ENCODE measurements at regions not wholly inside any gene's neighbourhood (a gene's known extent, or its start where the extent isn't known, plus 50 kb on each side); places are given as distances from the start of the nearest gene placed in this dataset.

- TF ChIP-seq EGR1 (IDR thresholded peaks at IDR 0.05) (no peak), YY1 (IDR thresholded peaks at IDR 0.05; ENCODE audit: low read depth) (no peak), NFIC (IDR thresholded peaks at IDR 0.05) (no peak), REST (IDR thresholded peaks at IDR 0.05; ENCODE audit: low read depth) (no peak), CEBPB (IDR thresholded peaks at IDR 0.05) (no peak)
Observed at GRCh38 chr6:144493035-144493910, 208.1 kb downstream of the UTRN start.

GRCh38 chr6:144497650-144498049 lies 212.5 kb downstream of the UTRN start:
- TF ChIP-seq MAX (IDR thresholded peaks at IDR 0.05): no peak

- TF ChIP-seq RAD21 (IDR thresholded peaks at IDR 0.05; ENCODE audit: low read depth) (no peak), TCF12 (IDR thresholded peaks at IDR 0.05; ENCODE audit: low read depth) (no peak)
Observed at GRCh38 chr6:144500892-144501291, 215.8 kb downstream of the UTRN start.

GRCh38 chr6:144510859-144511258 lies 225.7 kb downstream of the UTRN start:
- TF ChIP-seq FOXM1 (IDR thresholded peaks at IDR 0.05; ENCODE audit: borderline replicate concordance, low read depth): no peak

GRCh38 chr6:144515761-144516160 lies 230.6 kb downstream of the UTRN start:
- TF ChIP-seq RAD21 (IDR thresholded peaks at IDR 0.05; ENCODE audit: low read depth) (no peak), YY1 (IDR thresholded peaks at IDR 0.05; ENCODE audit: low read depth) (no peak), USF1 (IDR thresholded peaks at IDR 0.05) (no peak), TEAD4 (IDR thresholded peaks at IDR 0.05) (no peak), REST (IDR thresholded peaks at IDR 0.05; ENCODE audit: low read depth) (no peak), TCF12 (IDR thresholded peaks at IDR 0.05; ENCODE audit: low read depth) (no peak), EP300 (IDR thresholded peaks at IDR 0.05; ENCODE audit: borderline replicate concordance) (no peak), FOXM1 (IDR thresholded peaks at IDR 0.05; ENCODE audit: borderline replicate concordance, low read depth) (no peak), NFIC (IDR thresholded peaks at IDR 0.05) (no peak), EGR1 (IDR thresholded peaks at IDR 0.05) (no peak), CREB1 (IDR thresholded peaks at IDR 0.05; ENCODE audit: low read depth) (no peak), MAX (IDR thresholded peaks at IDR 0.05) (no peak), ZBTB7A (IDR thresholded peaks at IDR 0.05; ENCODE audit: low read depth) (no peak), CEBPB (IDR thresholded peaks at IDR 0.05) (no peak), TAF1 (IDR thresholded peaks at IDR 0.05; ENCODE audit: low read depth) (no peak)

GRCh38 chr6:144519426-144519825 lies 234.3 kb downstream of the UTRN start:
- no peak for TF ChIP-seq NFIC (IDR thresholded peaks at IDR 0.05)
- no peak for TF ChIP-seq FOXM1 (IDR thresholded peaks at IDR 0.05; ENCODE audit: borderline replicate concordance, low read depth)
- TF ChIP-seq EP300 (IDR thresholded peaks at IDR 0.05; ENCODE audit: borderline replicate concordance): no peak
- TF ChIP-seq REST (IDR thresholded peaks at IDR 0.05; ENCODE audit: low read depth): no peak
- TF ChIP-seq RAD21 (IDR thresholded peaks at IDR 0.05; ENCODE audit: low read depth): no peak
- no peak for TF ChIP-seq YY1 (IDR thresholded peaks at IDR 0.05; ENCODE audit: low read depth)
- TF ChIP-seq CEBPB (IDR thresholded peaks at IDR 0.05): no peak
- no peak for TF ChIP-seq MAX (IDR thresholded peaks at IDR 0.05)
- TF ChIP-seq TCF12 (IDR thresholded peaks at IDR 0.05; ENCODE audit: low read depth): no peak
- TF ChIP-seq ZBTB7A (IDR thresholded peaks at IDR 0.05; ENCODE audit: low read depth): no peak
- TF ChIP-seq CREB1 (IDR thresholded peaks at IDR 0.05; ENCODE audit: low read depth): no peak
- TF ChIP-seq EGR1 (IDR thresholded peaks at IDR 0.05): no peak
- TF ChIP-seq USF1 (IDR thresholded peaks at IDR 0.05): no peak
- TF ChIP-seq TAF1 (IDR thresholded peaks at IDR 0.05; ENCODE audit: low read depth): no peak
- no peak for TF ChIP-seq TEAD4 (IDR thresholded peaks at IDR 0.05)
